ENCODE measurements at regions not wholly inside any gene's neighbourhood (a gene's known extent, or its start where the extent isn't known, plus 50 kb on each side); places are given as distances from the start of the nearest gene placed in this dataset.

GRCh38 chr4:33626221-33626620 is 2618.1 kb downstream of the ARAP2 start:
- intact Hi-C loops (cut with micrococcal nuclease; ENCODE audit: unreplicated experiment) = no loop called here
- no peaks in the 10 kb centered on the region for H4K20me1 ChIP-seq (ENCODE audit: insufficient read depth, low read length)
- H3K4me3 ChIP-seq (ENCODE audit: low read depth, low read length, poor library complexity, severe bottlenecking) = no peak overlapping the region
- no peaks in the 10 kb centered on the region for H3K9me3 ChIP-seq (ENCODE audit: low read length)
- no peaks in the 10 kb centered on the region for H3K79me2 ChIP-seq (ENCODE audit: insufficient read depth, low read depth, low read length)
- ChIA-PET CTCF (ENCODE audit: unreplicated experiment) (no interaction called here), POLR2A (interaction anchor here (0.6 kb wide), 1 partner anchor 466 kb away, joined by 3 read pairs; no protein-coding TSS in a partner anchor)
- H3K27ac ChIP-seq (ENCODE audit: low read depth, low read length, poor library complexity, severe bottlenecking) = no peak overlapping the region
- TF ChIP-seq EZH2phosphoT487 (IDR thresholded peaks at IDR 0.05; ENCODE audit: borderline replicate concordance, low read depth, low read length) = no peak
- TF ChIP-seq, protein P1, sequence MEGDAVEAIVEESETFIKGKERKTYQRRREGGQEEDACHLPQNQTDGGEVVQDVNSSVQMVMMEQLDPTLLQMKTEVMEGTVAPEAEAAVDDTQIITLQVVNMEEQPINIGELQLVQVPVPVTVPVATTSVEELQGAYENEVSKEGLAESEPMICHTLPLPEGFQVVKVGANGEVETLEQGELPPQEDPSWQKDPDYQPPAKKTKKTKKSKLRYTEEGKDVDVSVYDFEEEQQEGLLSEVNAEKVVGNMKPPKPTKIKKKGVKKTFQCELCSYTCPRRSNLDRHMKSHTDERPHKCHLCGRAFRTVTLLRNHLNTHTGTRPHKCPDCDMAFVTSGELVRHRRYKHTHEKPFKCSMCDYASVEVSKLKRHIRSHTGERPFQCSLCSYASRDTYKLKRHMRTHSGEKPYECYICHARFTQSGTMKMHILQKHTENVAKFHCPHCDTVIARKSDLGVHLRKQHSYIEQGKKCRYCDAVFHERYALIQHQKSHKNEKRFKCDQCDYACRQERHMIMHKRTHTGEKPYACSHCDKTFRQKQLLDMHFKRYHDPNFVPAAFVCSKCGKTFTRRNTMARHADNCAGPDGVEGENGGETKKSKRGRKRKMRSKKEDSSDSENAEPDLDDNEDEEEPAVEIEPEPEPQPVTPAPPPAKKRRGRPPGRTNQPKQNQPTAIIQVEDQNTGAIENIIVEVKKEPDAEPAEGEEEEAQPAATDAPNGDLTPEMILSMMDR (conservative IDR thresholded peaks at IDR 0.05; ENCODE audit: low read length) = no peak
- DNase-seq (ENCODE audit: low spot score) = no peak
- no peak overlapping the region for H3K4me2 ChIP-seq (ENCODE audit: low read length)
- no peaks in the 10 kb centered on the region for H3K36me3 ChIP-seq (ENCODE audit: insufficient read depth, low read length)
- no peaks in the 10 kb centered on the region for H3K9me2 ChIP-seq (ENCODE audit: insufficient read depth, low read length)
- H3K4me1 ChIP-seq (ENCODE audit: insufficient read depth, low read length, poor library complexity, severe bottlenecking) = no peaks in the 10 kb centered on the region
- no peak overlapping the region for H2AFZ ChIP-seq (ENCODE audit: low read length)
- BruUV-seq (replicated peaks) = no TSS peak

GRCh38 chr4:33628296-33628695 is 2616.0 kb downstream of the ARAP2 start:
- Histone ChIP-seq H2AFZ (ENCODE audit: low read length) (no peak overlapping the region), H3K9me3 (ENCODE audit: low read length) (no peaks in the 10 kb centered on the region), H3K79me2 (ENCODE audit: insufficient read depth, low read depth, low read length) (no peaks in the 10 kb centered on the region), H3K4me2 (ENCODE audit: low read length) (no peak overlapping the region), H3K4me1 (ENCODE audit: insufficient read depth, low read length, poor library complexity, severe bottlenecking) (no peaks in the 10 kb centered on the region), H3K27ac (ENCODE audit: low read depth, low read length, poor library complexity, severe bottlenecking) (no peak overlapping the region), H3K4me3 (ENCODE audit: low read depth, low read length, poor library complexity, severe bottlenecking) (no peak overlapping the region), H4K20me1 (ENCODE audit: insufficient read depth, low read length) (no peaks in the 10 kb centered on the region), H3K36me3 (ENCODE audit: insufficient read depth, low read length) (no peaks in the 10 kb centered on the region), H3K9me2 (ENCODE audit: insufficient read depth, low read length) (no peaks in the 10 kb centered on the region)
- BruUV-seq (replicated peaks) = no TSS peak
- intact Hi-C loops (cut with micrococcal nuclease; ENCODE audit: unreplicated experiment) = no loop called here
- TF ChIP-seq, protein P1 (conservative IDR thresholded peaks at IDR 0.05; ENCODE audit: low read length) = no peak
- TF ChIP-seq EZH2phosphoT487 (IDR thresholded peaks at IDR 0.05; ENCODE audit: borderline replicate concordance, low read depth, low read length) = no peak
- CTCF ChIA-PET (ENCODE audit: unreplicated experiment) = no interaction called here
- POLR2A ChIA-PET = no interaction called here
- DNase-seq (ENCODE audit: low spot score) = no peak

GRCh38 chr4:33649015-33649414 is 2595.3 kb downstream of the ARAP2 start:
- no peaks in the 10 kb centered on the region for H3K79me2 ChIP-seq (ENCODE audit: insufficient read depth, low read depth, low read length)
- no peak for DNase-seq (ENCODE audit: low spot score)
- BruUV-seq (replicated peaks) = no TSS peak
- no peak overlapping the region for H3K4me2 ChIP-seq (ENCODE audit: low read length)
- H3K4me3 ChIP-seq (ENCODE audit: low read depth, low read length, poor library complexity, severe bottlenecking) = no peak overlapping the region
- H3K4me1 ChIP-seq (ENCODE audit: insufficient read depth, low read length, poor library complexity, severe bottlenecking) = no peaks in the 10 kb centered on the region
- H3K36me3 ChIP-seq (ENCODE audit: insufficient read depth, low read length) = no peaks in the 10 kb centered on the region
- no peaks in the 10 kb centered on the region for H4K20me1 ChIP-seq (ENCODE audit: insufficient read depth, low read length)
- CTCF ChIA-PET (ENCODE audit: unreplicated experiment) = no interaction called here
- no peaks in the 10 kb centered on the region for H3K9me2 ChIP-seq (ENCODE audit: insufficient read depth, low read length)
- intact Hi-C loops (cut with micrococcal nuclease; ENCODE audit: unreplicated experiment) = no loop called here
- TF ChIP-seq, protein P1 (conservative IDR thresholded peaks at IDR 0.05; ENCODE audit: low read length) = 0 out of 2 replicates have a peak, but pooled peaks have one; percentile 14
- TF ChIP-seq EZH2phosphoT487 (IDR thresholded peaks at IDR 0.05; ENCODE audit: borderline replicate concordance, low read depth, low read length) = no peak
- H3K27ac ChIP-seq (ENCODE audit: low read depth, low read length, poor library complexity, severe bottlenecking) = no peak overlapping the region
- H2AFZ ChIP-seq (ENCODE audit: low read length) = no peak overlapping the region
- POLR2A ChIA-PET = interaction anchor here (0.5 to 0.6 kb wide), 2 partner anchors 12 to 1405 kb away, joined by 3 read pairs; no protein-coding TSS in a partner anchor
- H3K9me3 ChIP-seq (ENCODE audit: low read length) = no peaks in the 10 kb centered on the region
